ENCODE measurements at regions not wholly inside any gene's neighbourhood (a gene's known extent, or its start where the extent isn't known, plus 50 kb on each side); places are given as distances from the start of the nearest gene placed in this dataset.

DNA sequence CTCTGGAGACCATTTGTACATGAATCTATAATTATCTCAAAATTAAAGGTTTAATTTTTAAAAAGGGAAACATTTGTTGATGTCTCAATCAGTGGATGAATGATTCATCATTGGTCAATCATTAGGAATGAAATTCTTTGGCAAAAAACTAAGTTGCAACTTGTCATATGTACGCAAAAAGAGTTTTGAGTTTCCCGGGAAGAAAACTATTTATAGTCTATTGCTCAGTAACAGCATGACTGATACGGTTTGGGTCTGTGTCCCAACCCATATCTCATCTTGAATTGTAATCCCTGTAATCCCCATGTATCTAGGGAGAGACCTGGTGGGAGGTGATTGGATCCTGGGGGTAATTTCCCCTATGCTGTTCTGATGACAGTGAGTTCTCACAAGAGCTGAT is 765.8 kb upstream of the ROBO1 start:
- Histone ChIP-seq H3K27me3 (peaks cover 5% of the 10 kb centered on the region), H3K36me3 (no peaks in the 10 kb centered on the region), H3K9me3 (no peaks in the 10 kb centered on the region), H3K4me3 (no peak overlapping the region), H3K27ac (no peak overlapping the region), H3K4me1 (ENCODE audit: insufficient read depth) (no peaks in the 10 kb centered on the region)
- DNase-seq = no peak
- whole genome bisulfite sequencing, 3 donors = 84 to 95% (median 85%) methylated on average over 3 of the region's 3 CpGs
- TF ChIP-seq, protein P1, sequence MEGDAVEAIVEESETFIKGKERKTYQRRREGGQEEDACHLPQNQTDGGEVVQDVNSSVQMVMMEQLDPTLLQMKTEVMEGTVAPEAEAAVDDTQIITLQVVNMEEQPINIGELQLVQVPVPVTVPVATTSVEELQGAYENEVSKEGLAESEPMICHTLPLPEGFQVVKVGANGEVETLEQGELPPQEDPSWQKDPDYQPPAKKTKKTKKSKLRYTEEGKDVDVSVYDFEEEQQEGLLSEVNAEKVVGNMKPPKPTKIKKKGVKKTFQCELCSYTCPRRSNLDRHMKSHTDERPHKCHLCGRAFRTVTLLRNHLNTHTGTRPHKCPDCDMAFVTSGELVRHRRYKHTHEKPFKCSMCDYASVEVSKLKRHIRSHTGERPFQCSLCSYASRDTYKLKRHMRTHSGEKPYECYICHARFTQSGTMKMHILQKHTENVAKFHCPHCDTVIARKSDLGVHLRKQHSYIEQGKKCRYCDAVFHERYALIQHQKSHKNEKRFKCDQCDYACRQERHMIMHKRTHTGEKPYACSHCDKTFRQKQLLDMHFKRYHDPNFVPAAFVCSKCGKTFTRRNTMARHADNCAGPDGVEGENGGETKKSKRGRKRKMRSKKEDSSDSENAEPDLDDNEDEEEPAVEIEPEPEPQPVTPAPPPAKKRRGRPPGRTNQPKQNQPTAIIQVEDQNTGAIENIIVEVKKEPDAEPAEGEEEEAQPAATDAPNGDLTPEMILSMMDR (IDR thresholded peaks at IDR 0.05) = no peak
- TF ChIP-seq POLR2A (IDR thresholded peaks at IDR 0.05) (no peak), EP300 (IDR thresholded peaks at IDR 0.05) (no peak)
- intact Hi-C loops (cut with DNase I) = no loop called here

DNA sequence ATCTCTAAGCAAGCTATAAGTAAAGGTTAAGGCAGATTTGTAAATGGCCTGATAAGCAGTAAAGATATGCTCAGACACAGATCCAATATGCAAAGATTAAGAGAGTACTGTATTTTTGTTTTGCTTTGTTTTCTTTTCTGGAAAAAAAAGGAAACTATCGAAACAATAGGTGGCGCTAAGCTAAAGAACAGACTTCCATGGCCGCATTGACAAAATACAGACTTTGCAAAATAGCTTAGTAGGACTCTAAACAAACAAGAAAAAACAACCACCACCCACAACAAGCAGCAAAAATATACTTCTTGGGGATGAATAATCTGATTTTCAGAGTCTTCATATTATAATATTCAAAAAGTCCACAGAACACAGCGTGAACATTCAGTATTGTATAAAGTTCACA is 758.4 kb upstream of the ROBO1 start:
- Histone ChIP-seq H3K9me3 (no peaks in the 10 kb centered on the region), H3K4me3 (no peak overlapping the region), H3K36me3 (no peaks in the 10 kb centered on the region), H3K27me3 (peaks cover 3% of the 10 kb centered on the region), H3K4me1 (ENCODE audit: insufficient read depth) (no peaks in the 10 kb centered on the region), H3K27ac (no peak overlapping the region)
- intact Hi-C loops (cut with DNase I) = no loop called here
- 85 to 90% (median 89%) methylated on average over 4 of the region's 4 CpGs for WGBS, 3 donors
- TF ChIP-seq, protein P1 (IDR thresholded peaks at IDR 0.05) = no peak
- no peak for TF ChIP-seq POLR2A (IDR thresholded peaks at IDR 0.05)
- TF ChIP-seq EP300 (IDR thresholded peaks at IDR 0.05) = no peak
- no peak for DNase-seq

DNA sequence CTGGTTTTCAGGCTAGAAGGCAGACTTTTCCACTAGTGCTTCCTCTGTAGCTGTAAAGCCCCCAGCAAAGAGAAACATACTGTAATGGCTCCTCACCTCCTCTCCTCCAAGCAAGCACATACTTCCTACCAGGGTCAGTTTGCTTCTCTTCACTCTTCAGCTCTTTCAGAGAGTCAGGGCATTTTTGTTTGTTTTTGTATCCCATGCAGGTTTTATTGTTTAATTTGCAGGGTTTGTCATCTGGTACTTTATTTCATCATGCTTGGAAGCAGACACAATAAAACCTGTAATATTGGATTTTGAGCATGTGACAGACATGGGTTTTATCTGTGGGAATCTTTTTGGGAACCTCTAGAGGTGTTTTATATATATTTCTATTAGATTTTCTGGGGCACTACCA is 753.3 kb upstream of the ROBO1 start:
- intact Hi-C loops (cut with DNase I) = no loop called here
- Histone ChIP-seq H3K27ac (no peak overlapping the region), H3K4me1 (ENCODE audit: insufficient read depth) (no peaks in the 10 kb centered on the region), H3K4me3 (no peak overlapping the region), H3K36me3 (no peaks in the 10 kb centered on the region), H3K9me3 (no peaks in the 10 kb centered on the region), H3K27me3 (no peaks in the 10 kb centered on the region)
- DNase-seq = no peak
- TF ChIP-seq EP300 (IDR thresholded peaks at IDR 0.05) (no peak), POLR2A (IDR thresholded peaks at IDR 0.05) (no peak)
- TF ChIP-seq, protein P1 (IDR thresholded peaks at IDR 0.05) = no peak

DNA sequence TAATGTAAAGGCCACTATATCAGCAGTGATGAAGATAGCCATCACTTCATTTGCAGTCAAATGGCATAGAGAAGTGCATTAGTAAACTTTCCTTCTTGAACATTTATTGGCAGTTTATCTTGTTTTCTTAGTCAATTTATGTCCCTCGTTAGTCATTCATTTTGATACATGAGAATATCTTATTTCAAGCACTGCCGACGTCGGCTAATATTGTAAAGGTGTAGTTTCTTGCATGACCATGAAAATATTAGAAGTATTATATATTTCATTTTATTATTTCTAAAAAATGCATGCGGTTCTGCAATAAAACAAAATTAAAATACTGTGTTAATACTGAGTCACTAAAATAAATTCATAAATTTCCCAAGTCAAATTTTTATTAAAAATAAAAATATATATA is 751.6 kb upstream of the ROBO1 start:
- no peak for DNase-seq
- Histone ChIP-seq H3K9me3 (no peaks in the 10 kb centered on the region), H3K4me1 (ENCODE audit: insufficient read depth) (no peaks in the 10 kb centered on the region), H3K36me3 (no peaks in the 10 kb centered on the region), H3K4me3 (no peak overlapping the region), H3K27ac (no peak overlapping the region), H3K27me3 (no peaks in the 10 kb centered on the region)
- intact Hi-C loops (cut with DNase I) = no loop called here
- TF ChIP-seq POLR2A (IDR thresholded peaks at IDR 0.05) = no peak
- TF ChIP-seq, protein P1 (IDR thresholded peaks at IDR 0.05) = no peak
- TF ChIP-seq EP300 (IDR thresholded peaks at IDR 0.05) = no peak
- 88 to 91% (median 89%) methylated on average over 5 of the region's 5 CpGs for WGBS, 3 donors

DNA sequence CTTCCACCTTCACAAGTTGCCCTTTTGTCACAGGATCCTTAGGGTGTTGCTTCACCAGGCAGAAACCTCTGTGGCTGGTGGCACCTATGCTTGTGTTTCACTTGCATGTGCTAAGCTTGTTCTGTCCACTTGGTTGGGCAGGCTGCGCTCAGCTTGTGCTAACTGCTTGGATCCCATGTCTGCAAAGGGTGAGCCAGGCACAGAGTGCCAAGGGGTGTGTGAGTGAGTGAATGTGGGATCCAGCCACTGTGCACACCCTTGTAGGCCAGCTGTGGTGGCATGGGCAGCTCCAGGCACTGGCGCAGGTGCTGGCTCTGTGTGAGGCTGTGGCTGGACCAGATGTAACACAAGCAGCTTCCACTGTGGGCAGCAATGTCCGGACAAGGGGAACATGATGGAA is 728.7 kb upstream of the ROBO1 start:
- H3K27me3 ChIP-seq = no peaks in the 10 kb centered on the region
- H3K9me3 ChIP-seq = peaks cover 0 to 6% of the 10 kb centered on the region in 2 donors
- intact Hi-C loops (cut with DNase I) = no loop called here
- no peak overlapping the region for H3K27ac ChIP-seq
- no peak for TF ChIP-seq EP300 (IDR thresholded peaks at IDR 0.05)
- TF ChIP-seq POLR2A (IDR thresholded peaks at IDR 0.05) = no peak
- TF ChIP-seq, protein P1 (IDR thresholded peaks at IDR 0.05) = no peak
- no peaks in the 10 kb centered on the region for H3K36me3 ChIP-seq
- H3K4me1 ChIP-seq (ENCODE audit: insufficient read depth) = no peaks in the 10 kb centered on the region
- 87 to 96% (median 88%) methylated on average over 3 of the region's 3 CpGs for WGBS, 3 donors
- no peak overlapping the region for H3K4me3 ChIP-seq
- no peak for DNase-seq

Data from ovary (tissue), 7 donors.